Naive thymus-derived CD4-positive, alpha-beta T cell (primary cell): ENCODE measurements at regions not wholly inside any gene's neighbourhood (a gene's known extent, or its start where the extent isn't known, plus 50 kb on each side); places are given as distances from the start of the nearest gene placed in this dataset.
"Not testable (repeated sequence)": the region's sequence is repeated elsewhere in the genome, so short reads cannot be mapped to it uniquely, and the experiment has no call there.

ENCODE experiments used
- ATAC-seq: fragments of 150-1000 bp; cut with Tn5 transposase; 2 replicates; pipeline ENCODE4 v1.10.0; 2021; ENCODE audit warnings: mild to moderate bottlenecking, moderate library complexity
- CTCF ChIA-PET: fragments of 350-600 bp; sonication (Branson Sonifier 250); formaldehyde crosslinking; loops from one replicate; lab custom pipeline; 2021; ENCODE audit warnings: antibody characterized with exemption; lab: Charles Lee
- POLR2A ChIA-PET: fragments of 350-600 bp; sonication (Branson Sonifier 250); formaldehyde crosslinking; loops from one replicate; lab custom pipeline; 2021; ENCODE audit warnings: antibody characterized with exemption, inconsistent platforms; lab: Charles Lee
- DNase-seq, 9 donors: peaks; one replicate each; pipeline versions ENCODE4 v3.0.0 to v3.0.0-alpha.2; 2020 to 2022; ENCODE audit warnings: mixed read lengths in 1 of 9
- H3K27ac ChIP-seq: one replicate; pipeline ENCODE4 v1.7.0; 2013; ENCODE audit warnings: mild to moderate bottlenecking, low read depth, low read length, moderate library complexity
- H3K27me3 ChIP-seq, 2 donors: one replicate each; pipeline ENCODE4 v1.7.0; 2013; ENCODE audit warnings: low read length in 2 of 2, mild to moderate bottlenecking in 2 of 2, moderate library complexity in 2 of 2; ENCODE audit not compliant: control insufficient read depth in 2 of 2, insufficient read depth in 2 of 2
- H3K36me3 ChIP-seq, 3 experiments: 1 replicate in 2 of 3; 2 replicates in 1 of 3; pipeline ENCODE4 v1.7.0; 2013; ENCODE audit warnings: low read length in 3 of 3, mild to moderate bottlenecking in 3 of 3, moderate library complexity in 1 of 3; ENCODE audit not compliant: insufficient read depth in 3 of 3, control insufficient read depth in 2 of 3
- H3K4me1 ChIP-seq, 2 donors: one replicate each; pipeline ENCODE4 v1.7.0; 2013; ENCODE audit warnings: low read length in 2 of 2, mild to moderate bottlenecking in 2 of 2, moderate library complexity in 1 of 2; ENCODE audit not compliant: control insufficient read depth in 2 of 2, insufficient read depth in 2 of 2
- H3K4me3 ChIP-seq: 2 replicates; pipeline ENCODE4 v1.7.0; 2013; ENCODE audit warnings: mild to moderate bottlenecking, low read length
- H3K9me3 ChIP-seq, 3 experiments: 1 replicate in 2 of 3; 2 replicates in 1 of 3; pipeline ENCODE4 v1.7.0; 2013; ENCODE audit warnings: low read length in 3 of 3; ENCODE audit not compliant: control insufficient read depth in 2 of 3
- H3K27ac Mint-ChIP-seq, 9 donors: one replicate each; pipeline ENCODE4 v1.8.0; 2020 to 2022; ENCODE audit warnings: mixed read lengths in 9 of 9, mild to moderate bottlenecking in 8 of 9, moderate library complexity in 5 of 9, inconsistent platforms in 2 of 9
- H3K27me3 Mint-ChIP-seq, 5 donors: one replicate each; pipeline ENCODE4 v1.8.0; 2021 to 2022; ENCODE audit warnings: mixed read lengths in 5 of 5, mild to moderate bottlenecking in 1 of 5
- H3K36me3 Mint-ChIP-seq, 5 donors: one replicate each; pipeline ENCODE4 v1.8.0; 2020 to 2022; ENCODE audit warnings: mixed read lengths in 5 of 5, mild to moderate bottlenecking in 3 of 5, inconsistent platforms in 1 of 5
- H3K4me1 Mint-ChIP-seq, 7 donors: one replicate each; pipeline ENCODE4 v1.8.0; 2020 to 2022; ENCODE audit warnings: mixed read lengths in 7 of 7, mild to moderate bottlenecking in 3 of 7, inconsistent platforms in 1 of 7
- H3K4me3 Mint-ChIP-seq, 10 donors: one replicate each; pipeline ENCODE4 v1.8.0; 2020 to 2022; ENCODE audit warnings: mild to moderate bottlenecking in 10 of 10, mixed read lengths in 10 of 10, moderate library complexity in 6 of 10, inconsistent platforms in 2 of 10
- H3K9me3 Mint-ChIP-seq, 11 donors: one replicate each; pipeline ENCODE4 v1.8.0; 2020 to 2022; ENCODE audit warnings: mixed read lengths in 11 of 11, mild to moderate bottlenecking in 4 of 11, inconsistent platforms in 1 of 11, moderate library complexity in 1 of 11
- intact Hi-C, 2 donors: fragments of 100-400 bp; cut with micrococcal nuclease; formaldehyde crosslinking; loops; one replicate each; pipeline ENCODE4 v1.15.1; 2023

GRCh38 chr16:51977506-51977905 is 569.4 kb downstream of the TOX3 start:
- intact Hi-C loops, H3K4me1 Mint-ChIP-seq, ATAC-seq, H3K27ac Mint-ChIP-seq, POLR2A ChIA-PET, H3K4me3 Mint-ChIP-seq, H3K27ac ChIP-seq, H3K36me3 Mint-ChIP-seq, H3K9me3 Mint-ChIP-seq, H3K27me3 Mint-ChIP-seq, H3K27me3 ChIP-seq, H3K4me3 ChIP-seq, H3K9me3 ChIP-seq, H3K36me3 ChIP-seq, DNase-seq, CTCF ChIA-PET, H3K4me1 ChIP-seq: not testable (repeated sequence)

- no peak for DNase-seq
- ChIA-PET CTCF (no interaction called here), POLR2A (no interaction called here)
- Histone ChIP-seq H3K9me3 (no peaks in the 10 kb centered on the region), H3K4me3 (no peak overlapping the region), H3K27me3 (no peaks in the 10 kb centered on the region), H3K27ac (no peak overlapping the region), H3K36me3 (no peaks in the 10 kb centered on the region), H3K4me1 (no peaks in the 10 kb centered on the region)
- no peaks in the 10 kb centered on the region for H3K27me3 Mint-ChIP-seq
- no peaks in the 10 kb centered on the region for H3K4me1 Mint-ChIP-seq
- H3K27ac Mint-ChIP-seq, result no peak overlapping the region
- no peaks in the 10 kb centered on the region for H3K36me3 Mint-ChIP-seq
- H3K9me3 Mint-ChIP-seq, result peaks cover 0 to 16% (median 5%) of the 10 kb centered on the region in 11 donors
- intact Hi-C loops, result no loop called here
- no peak for ATAC-seq
- no peak overlapping the region for H3K4me3 Mint-ChIP-seq
Observed at GRCh38 chr16:51971184-51971583, 575.8 kb downstream of the TOX3 start.

GRCh38 chr16:51968749-51969148 is 578.2 kb downstream of the TOX3 start:
- Histone ChIP-seq H3K27me3 (no peaks in the 10 kb centered on the region), H3K9me3 (no peaks in the 10 kb centered on the region), H3K27ac (no peak overlapping the region), H3K4me3 (no peak overlapping the region), H3K36me3 (no peaks in the 10 kb centered on the region), H3K4me1 (no peaks in the 10 kb centered on the region)
- intact Hi-C loops, result no loop called here
- Mint-ChIP-seq H3K9me3 (peaks cover 0 to 21% (median 4%) of the 10 kb centered on the region in 11 donors), H3K4me3 (no peak overlapping the region), H3K4me1 (no peaks in the 10 kb centered on the region), H3K36me3 (no peaks in the 10 kb centered on the region), H3K27ac (no peak overlapping the region), H3K27me3 (no peaks in the 10 kb centered on the region)
- CTCF ChIA-PET, result no interaction called here
- POLR2A ChIA-PET, result no interaction called here
- ATAC-seq, result no peak
- DNase-seq, result no peak

- POLR2A ChIA-PET, result no interaction called here
- H3K4me1 ChIP-seq, result no peaks in the 10 kb centered on the region
- no peak for ATAC-seq
- no peak overlapping the region for H3K27ac Mint-ChIP-seq
- CTCF ChIA-PET, result no interaction called here
- no peaks in the 10 kb centered on the region for H3K36me3 Mint-ChIP-seq
- no peaks in the 10 kb centered on the region for H3K4me1 Mint-ChIP-seq
- DNase-seq, result no peak
- no peak overlapping the region for H3K27ac ChIP-seq
- no peaks in the 10 kb centered on the region for H3K27me3 ChIP-seq
- no peaks in the 10 kb centered on the region for H3K36me3 ChIP-seq
- intact Hi-C loops, result no loop called here
- no peak overlapping the region for H3K4me3 ChIP-seq
- H3K4me3 Mint-ChIP-seq, result no peak overlapping the region
- peaks cover 0 to 21% (median 4%) of the 10 kb centered on the region in 11 donors for H3K9me3 Mint-ChIP-seq
- H3K27me3 Mint-ChIP-seq, result no peaks in the 10 kb centered on the region
- H3K9me3 ChIP-seq, result no peaks in the 10 kb centered on the region
Observed at GRCh38 chr16:51967646-51968045, 579.3 kb downstream of the TOX3 start.

- no peak overlapping the region for H3K4me3 ChIP-seq
- ATAC-seq (no peak), DNase-seq (no peak)
- POLR2A ChIA-PET, result no interaction called here
- no peak overlapping the region for H3K4me3 Mint-ChIP-seq
- peaks cover 0 to 15% (median 4%) of the 10 kb centered on the region in 11 donors for H3K9me3 Mint-ChIP-seq
- H3K27ac Mint-ChIP-seq, result no peak overlapping the region
- no peaks in the 10 kb centered on the region for H3K36me3 ChIP-seq
- H3K4me1 ChIP-seq, result no peaks in the 10 kb centered on the region
- intact Hi-C loops, result no loop called here
- no peaks in the 10 kb centered on the region for H3K27me3 ChIP-seq
- H3K27ac ChIP-seq, result no peak overlapping the region
- H3K4me1 Mint-ChIP-seq, result no peaks in the 10 kb centered on the region
- H3K36me3 Mint-ChIP-seq, result no peaks in the 10 kb centered on the region
- H3K9me3 ChIP-seq, result no peaks in the 10 kb centered on the region
- no peaks in the 10 kb centered on the region for H3K27me3 Mint-ChIP-seq
- CTCF ChIA-PET, result no interaction called here
Observed at GRCh38 chr16:51960931-51961330, 586.0 kb downstream of the TOX3 start.

- Histone ChIP-seq H3K4me1 (no peaks in the 10 kb centered on the region), H3K4me3 (no peak overlapping the region), H3K27me3 (no peaks in the 10 kb centered on the region), H3K9me3 (peaks cover 0 to 3% (median 0%) of the 10 kb centered on the region in 3 experiments), H3K27ac (no peak overlapping the region), H3K36me3 (no peaks in the 10 kb centered on the region)
- Mint-ChIP-seq H3K27me3 (no peaks in the 10 kb centered on the region), H3K36me3 (no peaks in the 10 kb centered on the region), H3K9me3 (peaks cover 0 to 8% (median 0%) of the 10 kb centered on the region in 11 donors), H3K4me1 (no peaks in the 10 kb centered on the region), H3K4me3 (no peak overlapping the region), H3K27ac (no peak overlapping the region)
- CTCF ChIA-PET, result no interaction called here
- ATAC-seq (no peak), DNase-seq (no peak)
- intact Hi-C loops, result no loop called here
- POLR2A ChIA-PET, result no interaction called here
Observed at GRCh38 chr16:51953286-51953985, 593.5 kb downstream of the TOX3 start.

- Histone ChIP-seq H3K4me3 (no peak overlapping the region), H3K27ac (no peak overlapping the region), H3K27me3 (no peaks in the 10 kb centered on the region), H3K36me3 (no peaks in the 10 kb centered on the region), H3K4me1 (no peaks in the 10 kb centered on the region), H3K9me3 (peaks cover 0 to 3% (median 0%) of the 10 kb centered on the region in 3 experiments)
- Mint-ChIP-seq H3K9me3 (peaks cover 0 to 8% (median 0%) of the 10 kb centered on the region in 11 donors), H3K27me3 (no peaks in the 10 kb centered on the region), H3K36me3 (no peaks in the 10 kb centered on the region), H3K4me1 (no peaks in the 10 kb centered on the region), H3K4me3 (no peak overlapping the region), H3K27ac (no peak overlapping the region)
- ATAC-seq (no peak), DNase-seq (no peak)
- ChIA-PET CTCF (no interaction called here), POLR2A (no interaction called here)
- intact Hi-C loops, result no loop called here
Observed at GRCh38 chr16:51952500-51952899, 594.4 kb downstream of the TOX3 start.
